Left ventricle myocardium inferior (tissue), 1 donor: ENCODE measurements at regions not wholly inside any gene's neighbourhood (a gene's known extent, or its start where the extent isn't known, plus 50 kb on each side); places are given as distances from the start of the nearest gene placed in this dataset.

ENCODE experiments used
- DNase-seq: peaks from one replicate; pipeline ENCODE4 v3.0.0-alpha.2; 2020
- H3K27ac ChIP-seq: fragments of 200-600 bp; replicated peaks from 2 replicates; pipeline ENCODE4 v1.8.0; 2021
- H3K27me3 ChIP-seq: fragments of 200-600 bp; 2 replicates; pipeline ENCODE4 v1.8.0; 2021; ENCODE audit warnings: low read depth
- H3K36me3 ChIP-seq: fragments of 200-600 bp; 2 replicates; pipeline ENCODE4 v1.8.0; 2021
- H3K4me1 ChIP-seq: fragments of 200-600 bp; 2 replicates; pipeline ENCODE4 v1.8.0; 2021
- H3K4me3 ChIP-seq: fragments of 200-600 bp; 2 replicates; pipeline ENCODE4 v1.8.0; 2021; ENCODE audit warnings: mild to moderate bottlenecking, moderate library complexity
- H3K9me3 ChIP-seq: fragments of 200-600 bp; replicated peaks from 2 replicates; pipeline ENCODE4 v1.8.0; 2021
- CTCF ChIP-seq: fragments of 200-600 bp; IDR thresholded peaks from 2 replicates; pipeline ENCODE4 v1.8.0; 2021; ENCODE audit warnings: antibody characterized with exemption, mild to moderate bottlenecking, borderline replicate concordance
- intact Hi-C: fragments of 100-400 bp; cut with micrococcal nuclease; formaldehyde crosslinking; loops from one replicate; pipeline ENCODE4 v1.11.0; 2022
- donor health status: DM: no; HTN: yes; CAD: no; lungs with severe emphysema.

- intact Hi-C loops = no loop called here
- DNase-seq = no peak
- no peaks in the 10 kb centered on the region for H3K27me3 ChIP-seq
- H3K9me3 ChIP-seq = peaks cover 1% of the 10 kb centered on the region
- TF ChIP-seq CTCF = no peak
- H3K36me3 ChIP-seq = no peaks in the 10 kb centered on the region
- H3K27ac ChIP-seq = no peak overlapping the region
- no peaks in the 10 kb centered on the region for H3K4me1 ChIP-seq
- no peak overlapping the region for H3K4me3 ChIP-seq
Observed at GRCh38 chr3:98644168-98644567, 50.8 kb upstream of the CPOX start.

GRCh38 chr3:98645039-98645438 is 51.6 kb upstream of the CPOX start:
- no peak overlapping the region for H3K4me3 ChIP-seq
- no peaks in the 10 kb centered on the region for H3K4me1 ChIP-seq
- H3K36me3 ChIP-seq = no peaks in the 10 kb centered on the region
- H3K27me3 ChIP-seq = no peaks in the 10 kb centered on the region
- intact Hi-C loops = no loop called here
- no peak overlapping the region for H3K27ac ChIP-seq
- no peaks in the 10 kb centered on the region for H3K9me3 ChIP-seq
- TF ChIP-seq CTCF = no peak
- DNase-seq = no peak

- Histone ChIP-seq H3K27me3 (no peaks in the 10 kb centered on the region), H3K4me1 (no peaks in the 10 kb centered on the region), H3K36me3 (no peaks in the 10 kb centered on the region), H3K9me3 (no peaks in the 10 kb centered on the region), H3K27ac (no peak overlapping the region), H3K4me3 (no peak overlapping the region)
- no peak for TF ChIP-seq CTCF
- no peak for DNase-seq
- intact Hi-C loops = no loop called here
Observed at GRCh38 chr3:98646680-98647079, 53.3 kb upstream of the CPOX start.

- intact Hi-C loops = no loop called here
Observed at GRCh38 chr3:98647197-98647596, 53.8 kb upstream of the CPOX start.

DNA sequence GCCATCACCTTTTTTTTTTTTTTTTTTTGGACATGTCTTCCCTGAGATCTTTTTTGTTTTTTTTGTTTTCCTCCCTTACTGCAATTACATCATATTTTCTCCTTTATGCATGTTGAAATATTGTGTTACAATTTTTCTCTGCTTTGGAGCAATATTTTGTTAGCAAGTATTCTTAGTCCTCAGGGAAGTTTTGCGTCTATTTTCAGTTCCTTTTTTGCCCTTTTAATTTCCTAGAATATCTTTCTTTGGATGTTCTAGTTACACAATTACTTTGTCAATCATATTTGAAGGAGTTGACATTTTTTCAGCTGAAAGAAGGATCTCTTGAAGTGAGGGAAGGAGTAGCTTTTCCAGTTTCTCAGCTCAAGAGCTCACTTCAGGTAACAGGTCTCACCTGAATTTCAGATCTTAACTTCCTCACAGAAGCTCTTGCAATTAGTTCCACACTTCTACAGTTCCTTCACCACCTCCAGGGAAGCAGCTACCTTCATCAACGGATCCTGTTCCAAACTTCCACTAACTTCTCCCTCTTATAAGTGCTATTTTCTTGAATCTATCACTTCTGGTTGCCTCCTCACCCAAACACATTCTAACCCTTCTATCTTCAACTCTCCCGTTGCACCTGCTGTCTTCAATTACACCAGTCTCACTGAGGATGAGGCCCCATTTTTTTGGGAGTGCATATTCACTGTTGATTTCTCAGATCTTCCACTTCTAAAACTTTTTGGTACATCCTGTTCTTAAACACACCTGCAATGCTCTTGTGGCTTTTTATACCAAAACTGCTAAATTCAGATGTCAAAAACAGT is 57.8 kb upstream of the CPOX start:
- Histone ChIP-seq H3K36me3 (no peaks in the 10 kb centered on the region), H3K4me1 (peaks cover 5% of the 10 kb centered on the region), H3K9me3 (no peaks in the 10 kb centered on the region), H3K27ac (no peak overlapping the region), H3K4me3 (no peak overlapping the region), H3K27me3 (no peaks in the 10 kb centered on the region)
- TF ChIP-seq CTCF = no peak
- no peak for DNase-seq
- intact Hi-C loops = no loop called here

More at GRCh38 chr3:98647197-98647596, 53.8 kb upstream of the CPOX start:
- DNase-seq = no peak
- H3K27ac ChIP-seq = no peak overlapping the region
- H3K4me1 ChIP-seq = no peaks in the 10 kb centered on the region
- no peak overlapping the region for H3K4me3 ChIP-seq
- no peaks in the 10 kb centered on the region for H3K27me3 ChIP-seq
- H3K36me3 ChIP-seq = no peaks in the 10 kb centered on the region
- no peak for TF ChIP-seq CTCF
- no peaks in the 10 kb centered on the region for H3K9me3 ChIP-seq
